ENCODE measurements at regions not wholly inside any gene's neighbourhood (a gene's known extent, or its start where the extent isn't known, plus 50 kb on each side); places are given as distances from the start of the nearest gene placed in this dataset.

- ChIA-PET CTCF (no interaction called here), POLR2A (no interaction called here)
- DNase-seq (ENCODE audit: extremely low spot score) = no peak
- TF ChIP-seq CTCF (IDR thresholded peaks at IDR 0.05; ENCODE audit: control extremely low read depth, extremely low read depth, low read depth, missing control alignments) = no peak
Observed at GRCh38 chr13:84032116-84032515, 149.8 kb upstream of the SLITRK1 start.

- no peak for DNase-seq (ENCODE audit: extremely low spot score)
- CTCF ChIA-PET = no interaction called here
Observed at GRCh38 chr13:84031120-84031519, 148.8 kb upstream of the SLITRK1 start.

GRCh38 chr13:84029396-84029795 lies 147.1 kb upstream of the SLITRK1 start:
- POLR2A ChIA-PET = no interaction called here
- CTCF ChIA-PET = no interaction called here
- DNase-seq (ENCODE audit: extremely low spot score) = no peak
- no peak for TF ChIP-seq CTCF (IDR thresholded peaks at IDR 0.05; ENCODE audit: control extremely low read depth, extremely low read depth, low read depth, missing control alignments)

More at GRCh38 chr13:84031120-84031519, 148.8 kb upstream of the SLITRK1 start:
- POLR2A ChIA-PET = no interaction called here
- no peak for TF ChIP-seq CTCF (IDR thresholded peaks at IDR 0.05; ENCODE audit: control extremely low read depth, extremely low read depth, low read depth, missing control alignments)

- CTCF ChIA-PET = no interaction called here
- TF ChIP-seq CTCF (IDR thresholded peaks at IDR 0.05; ENCODE audit: control extremely low read depth, extremely low read depth, low read depth, missing control alignments) = no peak
- POLR2A ChIA-PET = no interaction called here
- DNase-seq (ENCODE audit: extremely low spot score) = no peak
Observed at GRCh38 chr13:84025824-84026223, 143.6 kb upstream of the SLITRK1 start.

- DNase-seq (ENCODE audit: extremely low spot score) = no peak
- no peak for TF ChIP-seq CTCF (IDR thresholded peaks at IDR 0.05; ENCODE audit: control extremely low read depth, extremely low read depth, low read depth, missing control alignments)
- POLR2A ChIA-PET = no interaction called here
- CTCF ChIA-PET = no interaction called here
Observed at GRCh38 chr13:83996415-83996814, 114.1 kb upstream of the SLITRK1 start.

- ChIA-PET CTCF (no interaction called here), POLR2A (no interaction called here)
- no peak for DNase-seq (ENCODE audit: extremely low spot score)
- no peak for TF ChIP-seq CTCF (IDR thresholded peaks at IDR 0.05; ENCODE audit: control extremely low read depth, extremely low read depth, low read depth, missing control alignments)
Observed at GRCh38 chr13:83995930-83996329, 113.7 kb upstream of the SLITRK1 start.

Measured in GM10248 (cell line).